ENCODE measurements at regions not wholly inside any gene's neighbourhood (a gene's known extent, or its start where the extent isn't known, plus 50 kb on each side); places are given as distances from the start of the nearest gene placed in this dataset.

DNA sequence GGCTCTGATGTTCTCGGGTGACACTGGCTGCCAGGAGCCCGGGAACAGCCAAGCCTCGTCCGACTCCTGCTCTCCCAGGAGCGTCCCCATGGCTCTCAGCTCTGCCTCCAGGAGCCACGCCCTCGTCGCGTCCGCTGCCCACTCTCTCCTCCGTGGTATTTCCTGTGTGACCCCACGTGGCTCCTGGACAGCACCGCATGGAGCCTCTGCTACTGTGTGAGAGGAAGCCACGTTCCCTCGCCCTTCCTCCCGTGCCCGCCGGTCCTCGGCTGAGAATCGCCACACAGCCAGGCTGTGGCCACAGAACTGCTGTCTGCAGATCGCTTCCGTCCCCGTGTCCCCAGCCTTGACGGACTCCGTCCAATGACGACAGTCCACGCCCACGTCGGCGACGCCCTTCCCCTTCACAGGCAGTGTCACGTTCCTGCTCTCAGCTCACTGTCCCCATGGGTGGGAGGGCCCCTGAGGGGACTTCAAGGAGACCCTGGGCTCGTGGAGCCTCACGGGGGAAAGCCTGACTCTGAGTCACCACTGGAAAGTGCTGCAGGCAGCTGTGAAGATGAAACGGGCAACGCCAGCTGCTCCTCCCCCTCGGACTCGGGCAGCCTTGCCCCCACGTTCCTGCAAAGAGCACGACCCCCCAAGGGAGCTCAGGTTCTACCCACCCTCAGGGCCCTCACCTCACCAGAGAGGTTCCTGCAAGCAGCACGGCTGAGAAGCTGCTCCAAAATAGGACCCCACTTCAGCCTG is 458.5 kb downstream of the BRD1 start:
- DNase-seq (ENCODE audit: low read depth in 3 of 3) = no peak

DNA sequence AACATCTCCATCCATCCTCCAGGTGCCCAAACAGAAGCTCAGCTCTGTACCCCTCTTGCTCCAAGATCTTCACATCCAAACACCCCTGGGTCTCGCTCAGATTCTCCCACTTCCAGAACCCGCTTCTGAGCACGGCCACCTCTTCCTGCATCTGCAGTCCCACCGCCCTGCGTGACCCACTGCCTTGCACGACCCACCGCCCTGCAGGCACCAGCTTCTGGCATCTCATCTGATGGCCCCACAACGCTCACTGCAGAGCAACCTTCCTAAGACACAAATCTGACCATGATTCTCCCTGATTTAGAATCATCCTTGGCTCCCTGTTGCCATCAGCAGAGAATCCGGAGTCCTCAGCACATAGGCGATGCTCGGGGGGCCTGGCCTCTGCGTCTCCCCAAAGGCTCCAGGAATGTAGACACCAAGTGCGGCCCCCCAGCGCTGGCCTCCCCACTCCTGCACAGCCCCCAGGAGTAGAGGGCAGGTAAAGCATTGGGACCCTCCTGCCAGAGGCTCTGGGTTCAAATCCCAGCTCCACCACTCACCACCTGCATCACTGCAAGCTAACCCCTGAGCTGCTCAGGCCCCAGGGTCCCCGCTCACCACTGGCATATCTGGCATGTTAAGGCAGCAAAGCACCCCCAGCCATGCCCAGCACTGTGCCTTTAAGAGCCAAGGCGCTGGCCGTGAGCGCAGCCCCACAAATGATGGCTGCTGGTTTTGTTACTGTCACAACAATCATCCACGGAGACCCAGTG is 459.3 kb downstream of the BRD1 start:
- DNase-seq (ENCODE audit: low read depth in 3 of 3) = no peak

DNA sequence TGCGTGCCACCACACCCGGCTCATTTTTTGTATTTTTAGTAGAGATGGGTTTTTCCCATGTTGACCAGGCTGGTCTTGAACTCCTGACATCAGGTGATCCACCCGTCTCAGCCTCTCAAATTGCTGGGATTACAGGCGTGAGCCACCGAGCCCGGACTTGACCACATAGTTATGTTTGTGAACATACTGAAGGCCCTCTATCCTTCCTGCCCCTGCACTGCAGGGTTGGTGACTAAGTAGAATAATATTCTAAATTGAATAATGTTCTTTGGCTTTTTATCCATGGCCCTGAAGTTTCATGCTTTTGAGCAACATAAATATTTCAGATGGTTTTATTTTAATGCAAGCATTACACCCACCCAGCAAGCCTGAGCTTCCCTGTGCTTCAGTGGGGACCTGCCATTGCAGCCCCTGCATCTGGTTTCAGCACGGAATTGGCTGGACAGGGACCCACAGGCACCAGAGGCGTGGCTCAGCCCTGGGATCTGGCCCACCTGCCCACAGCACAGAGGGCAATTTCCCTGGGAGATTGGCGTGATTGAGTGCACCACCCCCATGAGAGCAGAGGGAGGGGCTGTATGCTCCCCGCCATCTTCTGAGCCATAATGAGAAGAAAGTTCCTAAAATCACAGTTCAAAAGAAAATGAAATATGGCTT is 460.5 kb downstream of the BRD1 start:
- no peak for DNase-seq (ENCODE audit: low read depth in 3 of 3)

DNA sequence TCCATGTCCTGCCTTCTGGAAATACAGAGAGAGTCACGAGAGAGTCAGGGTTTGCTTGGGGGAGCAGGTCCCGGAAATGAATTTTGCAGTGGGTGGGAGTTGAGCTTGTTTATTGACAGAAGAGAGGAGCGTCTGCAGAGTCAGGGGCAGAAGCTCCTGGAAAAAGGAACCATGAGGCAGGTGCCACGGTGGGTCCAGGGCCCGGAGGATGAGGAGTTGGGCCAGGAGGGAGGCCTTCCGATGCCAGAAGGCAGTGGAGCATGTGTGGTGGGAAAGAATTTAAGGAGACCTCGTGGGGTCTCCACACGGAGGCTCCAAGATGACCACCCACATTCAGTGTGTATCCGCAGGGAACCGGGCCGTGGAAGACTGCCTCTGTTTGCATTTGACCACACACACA is 461.2 kb downstream of the BRD1 start:
- no peak for DNase-seq (ENCODE audit: low read depth in 3 of 3)

DNA sequence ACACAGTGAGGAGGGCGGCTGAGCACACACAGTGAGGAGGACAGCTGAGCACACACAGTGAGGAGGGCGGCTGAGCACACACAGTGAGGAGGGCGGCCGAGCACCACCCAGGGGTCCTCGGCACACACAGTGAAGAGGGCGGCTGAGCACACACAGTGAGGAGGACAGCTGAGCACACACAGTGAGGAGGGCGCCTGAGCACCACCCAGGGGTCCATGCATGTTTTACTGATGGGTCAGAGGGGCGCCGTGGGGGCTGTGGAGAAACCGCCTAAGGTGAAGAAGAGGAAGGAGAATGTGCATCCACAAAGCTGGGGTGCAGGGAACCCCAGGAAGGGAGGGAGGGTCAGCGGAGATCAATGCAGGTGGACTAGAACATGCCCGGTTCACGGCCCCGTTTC is 461.8 kb downstream of the BRD1 start:
- no peak for DNase-seq (ENCODE audit: low read depth in 3 of 3)

DNA sequence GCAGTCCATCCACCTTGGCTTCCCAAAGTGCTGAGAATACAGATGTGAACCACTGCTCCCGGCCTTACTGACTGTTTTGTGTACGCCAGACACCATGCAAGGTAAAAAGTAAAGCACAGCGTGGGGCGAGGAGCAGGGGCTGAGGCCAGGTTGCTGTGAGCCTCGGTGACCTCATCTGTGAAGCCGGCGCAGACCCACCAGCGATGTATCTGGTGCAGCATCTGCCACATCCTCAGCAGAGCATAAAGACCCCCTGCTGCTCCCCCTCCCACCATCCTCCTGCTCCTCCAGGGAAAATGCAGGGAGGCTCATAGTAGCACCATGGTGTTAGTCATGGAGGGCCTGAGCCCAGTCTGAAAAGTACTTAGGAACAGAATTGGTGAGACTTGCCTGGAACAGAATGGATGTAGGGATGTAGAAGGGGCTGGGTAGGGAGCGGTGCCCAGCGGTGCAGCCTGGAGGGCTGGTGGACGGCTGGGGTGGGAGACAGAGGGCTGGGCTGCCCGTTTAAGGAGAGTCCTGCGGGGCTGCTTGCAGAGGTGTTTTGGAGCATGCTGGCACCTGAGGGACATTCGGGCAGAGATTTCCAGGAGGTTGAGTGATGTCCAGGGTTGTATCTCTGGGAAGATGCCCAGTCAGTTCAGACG is 462.4 kb downstream of the BRD1 start:
- no peak for DNase-seq (ENCODE audit: low read depth in 3 of 3)

DNA sequence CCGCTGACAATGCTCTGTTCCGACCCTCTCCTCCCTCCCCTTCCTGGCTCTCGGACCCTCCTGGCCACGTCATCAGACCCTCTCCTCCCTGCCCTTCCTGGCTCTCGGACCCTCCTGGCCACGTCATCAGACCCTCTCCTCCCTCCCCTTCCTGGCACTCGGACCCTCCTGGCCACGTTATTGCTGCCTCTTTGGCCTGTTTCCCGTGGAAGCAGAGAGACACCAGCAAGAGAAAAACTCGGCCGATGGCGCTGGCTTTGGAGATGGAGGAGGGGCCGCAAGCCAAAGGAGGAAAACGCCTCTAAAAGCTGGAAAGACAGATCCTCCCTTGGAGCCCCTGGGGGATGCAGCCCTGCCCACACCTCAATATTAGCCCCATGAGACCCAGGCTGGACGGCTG is 463.3 kb downstream of the BRD1 start:
- DNase-seq (ENCODE audit: low read depth in 3 of 3) = no peak

DNA sequence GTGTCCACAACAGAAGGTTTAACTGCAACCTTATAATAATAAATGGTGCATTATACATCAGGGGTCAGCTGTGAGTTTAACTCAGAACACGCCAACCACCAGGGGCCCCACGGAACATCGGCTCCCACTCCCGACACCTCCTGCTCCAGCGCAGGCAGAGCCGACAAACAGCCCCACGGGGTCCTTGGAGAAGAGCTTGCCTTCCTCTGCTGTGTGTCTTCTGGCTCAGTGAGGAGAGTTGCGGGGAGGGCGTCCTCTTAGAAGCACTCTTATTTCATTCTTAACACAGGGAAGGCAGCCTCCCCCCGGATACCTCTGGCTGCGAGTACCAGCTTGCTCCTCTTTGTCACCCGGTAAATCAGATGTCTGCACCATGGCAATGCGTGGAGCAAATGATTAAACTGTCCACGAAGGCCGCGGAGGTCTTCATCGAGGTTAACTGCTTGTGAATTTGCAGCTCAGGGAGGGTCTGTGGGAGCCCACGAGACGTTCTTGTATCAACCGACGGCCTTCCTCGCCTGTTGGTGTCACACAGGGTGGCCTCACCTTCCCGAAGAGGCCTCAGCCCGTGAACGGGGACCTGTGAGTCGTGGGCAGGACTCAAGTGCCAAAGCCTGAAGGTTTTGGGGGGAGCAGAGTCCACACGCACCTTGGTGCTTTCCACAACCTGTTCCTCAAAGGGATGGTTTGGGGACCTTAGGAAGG is 464.0 kb downstream of the BRD1 start:
- no peak for DNase-seq (ENCODE audit: low read depth in 3 of 3)

DNA sequence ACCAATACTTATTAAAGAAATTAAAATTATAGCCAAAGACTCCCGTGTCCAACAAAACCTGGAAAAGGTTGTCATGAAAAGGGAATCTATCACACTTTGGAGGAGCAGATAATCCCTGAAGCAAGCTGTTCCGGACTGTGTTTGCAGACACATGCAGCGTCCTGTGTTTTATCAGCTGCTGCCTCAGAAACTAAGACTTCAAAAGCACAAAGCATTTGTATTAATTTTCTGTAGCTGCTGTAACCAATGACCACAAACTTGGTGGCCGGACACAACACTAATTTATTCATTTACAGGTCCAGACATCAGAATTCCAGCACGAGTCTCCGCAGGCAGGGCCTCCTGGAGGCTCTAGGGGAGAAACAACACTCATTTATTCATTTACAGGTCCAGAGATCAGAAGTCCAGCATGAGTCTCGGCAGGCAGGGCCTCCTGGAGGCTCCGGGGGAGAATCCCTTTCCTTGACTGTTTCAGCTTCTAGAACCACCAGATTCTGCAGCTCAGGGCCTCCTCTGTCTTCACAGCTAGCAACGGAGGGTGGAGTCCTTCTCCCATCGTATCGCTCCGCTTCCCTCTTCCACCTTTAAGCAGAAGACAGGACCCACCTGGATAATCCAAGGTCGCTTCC is 465.3 kb downstream of the BRD1 start:
- DNase-seq (ENCODE audit: low read depth in 3 of 3) = no peak

DNA sequence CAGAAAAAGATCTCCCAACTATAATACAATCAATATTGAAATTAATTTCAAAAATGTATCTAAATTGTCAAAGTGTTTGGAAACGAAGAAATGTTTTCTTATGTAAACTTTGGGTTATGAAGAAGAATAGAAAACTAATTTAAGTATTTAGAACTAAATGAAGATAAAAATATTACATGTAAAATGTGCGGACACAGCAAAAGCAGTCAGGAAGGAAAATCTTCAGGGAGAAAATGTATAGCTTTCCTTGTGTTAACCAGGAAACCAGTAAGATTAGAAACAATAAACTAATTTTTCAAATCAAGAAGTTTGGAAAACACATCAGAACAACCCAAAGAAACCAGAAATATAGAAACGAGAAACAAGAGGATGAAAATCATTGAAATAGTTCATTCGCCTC is 466.5 kb downstream of the BRD1 start:
- DNase-seq (ENCODE audit: low read depth in 3 of 3) = no peak

DNA sequence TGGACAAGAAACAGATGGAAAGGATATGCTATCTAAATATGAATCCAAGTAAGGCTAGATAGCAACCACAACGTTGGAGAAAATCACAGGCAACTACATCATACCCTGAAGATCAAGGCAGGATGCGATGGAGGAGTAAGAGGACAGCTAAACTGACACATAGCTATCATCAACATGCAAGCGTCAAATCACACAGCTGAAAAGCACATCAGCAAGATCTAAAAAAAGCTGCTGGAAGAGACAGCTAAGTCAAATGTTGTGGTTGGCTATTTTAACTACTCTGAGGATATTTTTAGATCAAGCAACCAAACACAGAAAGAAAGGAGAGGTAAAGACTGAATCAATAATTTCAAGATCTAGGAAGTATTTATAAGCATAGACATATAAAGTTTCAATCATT is 466.9 kb downstream of the BRD1 start:
- DNase-seq (ENCODE audit: low read depth in 3 of 3) = no peak

DNA sequence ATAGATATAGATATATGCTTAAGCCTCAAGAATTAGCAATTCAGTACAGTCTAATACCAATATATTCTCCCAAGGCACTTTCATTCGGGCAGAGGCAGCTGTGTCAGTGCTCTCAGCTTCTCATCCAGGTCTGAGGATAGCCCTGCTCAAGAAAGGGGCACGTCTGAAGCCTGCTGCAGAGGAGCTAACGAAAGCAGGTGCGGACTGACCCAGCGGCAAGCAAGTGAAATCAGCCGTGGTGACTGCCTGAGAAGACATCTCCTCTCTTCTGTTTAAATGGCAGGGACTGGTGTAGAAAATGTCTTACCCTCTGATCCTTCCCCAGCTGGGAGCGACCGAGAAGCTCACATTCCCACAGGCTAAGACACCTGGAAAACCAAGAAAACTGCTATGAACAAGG is 468.6 kb downstream of the BRD1 start:
- DNase-seq (ENCODE audit: low read depth in 3 of 3) = no peak

DNA sequence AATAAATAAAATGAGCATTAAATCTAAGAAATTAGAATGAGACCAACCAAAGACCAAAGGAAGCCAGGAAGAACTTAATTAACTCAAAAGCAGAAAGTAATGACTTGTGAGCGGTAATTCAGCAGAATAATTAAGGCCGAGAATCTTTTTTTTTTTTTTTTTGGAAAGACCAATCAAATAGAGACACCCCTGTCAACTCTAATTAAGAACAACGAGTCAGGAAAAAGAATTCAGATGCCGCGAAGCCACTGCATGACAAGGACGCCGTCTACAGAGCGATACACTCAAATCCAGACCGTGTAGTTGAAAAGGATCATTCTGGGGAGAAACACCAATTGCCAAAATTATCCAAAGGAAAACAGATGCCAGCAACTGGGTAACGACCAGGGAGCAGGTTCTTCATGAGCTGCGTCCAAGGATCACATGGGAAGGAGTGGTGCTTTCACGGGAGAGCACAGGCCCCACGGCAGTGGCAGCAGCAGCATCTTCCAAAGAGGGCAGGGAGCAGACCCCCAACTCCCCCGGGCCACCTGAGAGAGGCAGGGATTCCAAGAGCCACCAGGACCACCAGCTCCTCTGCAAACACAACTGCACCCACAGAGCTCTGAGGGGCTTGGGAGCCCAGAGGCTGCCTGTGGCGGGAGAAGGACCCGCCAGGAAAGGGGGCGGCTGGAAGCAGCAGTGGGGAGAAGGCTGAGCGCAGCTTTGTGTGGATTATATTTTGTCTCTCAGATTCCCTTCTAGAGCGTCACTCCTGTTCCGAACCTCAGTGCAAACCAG is 469.8 kb downstream of the BRD1 start:
- DNase-seq (ENCODE audit: low read depth in 3 of 3) = no peak

DNA sequence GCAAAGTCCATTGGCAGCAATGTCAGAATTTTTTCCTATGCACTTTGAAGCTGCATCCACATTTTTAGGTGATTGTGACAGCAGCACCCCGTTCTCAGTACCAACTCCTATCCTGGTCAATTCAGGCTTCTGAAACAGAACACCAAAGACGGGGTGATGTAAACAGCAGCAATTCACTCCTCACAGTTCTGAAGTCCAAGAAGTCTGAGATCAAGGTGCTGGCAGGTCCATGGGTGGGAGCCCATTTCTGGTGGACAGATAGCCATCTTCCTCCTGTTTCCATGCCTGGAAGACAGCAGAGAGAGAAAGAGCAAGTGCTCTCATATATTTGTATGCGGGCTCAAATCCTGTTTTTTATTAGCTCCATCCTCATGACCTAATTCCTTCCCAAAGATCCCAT is 471.2 kb downstream of the BRD1 start:
- no peak for DNase-seq (ENCODE audit: low read depth in 3 of 3)

DNA sequence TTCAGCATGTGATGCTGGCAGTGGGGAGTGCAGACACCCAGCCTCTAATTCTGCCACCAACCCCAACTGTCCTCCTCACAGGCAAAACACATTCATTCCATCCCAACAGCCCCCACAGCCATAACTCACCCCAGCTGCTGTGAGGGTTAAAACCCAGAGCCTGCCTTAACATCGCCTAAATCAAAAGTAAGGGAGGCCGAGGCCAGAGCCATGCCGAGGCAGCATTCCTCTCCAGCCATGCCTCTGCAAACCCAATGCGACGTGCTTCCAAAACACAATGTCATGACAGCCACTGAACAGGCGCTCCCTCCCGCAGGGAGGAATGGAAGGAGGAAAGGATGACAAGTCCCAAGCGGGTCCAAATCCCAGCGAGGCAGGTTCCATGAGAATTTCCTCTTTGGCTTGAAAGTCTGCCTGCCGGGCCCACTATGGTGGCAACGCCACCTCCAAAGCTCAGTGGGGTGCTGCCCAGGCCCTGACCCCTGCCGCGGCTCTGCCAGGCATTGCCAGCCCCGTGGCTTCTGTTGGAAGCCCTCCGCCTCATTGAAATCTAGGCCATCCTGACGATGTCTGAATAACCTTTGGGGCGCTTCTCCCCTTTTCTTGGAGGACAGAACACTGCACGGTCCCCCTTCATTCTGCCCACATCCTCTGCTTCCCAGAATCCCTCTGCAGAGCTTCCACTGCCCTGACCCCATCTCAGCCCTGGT is 472.3 kb downstream of the BRD1 start:
- no peak for DNase-seq (ENCODE audit: low read depth in 3 of 3)

DNA sequence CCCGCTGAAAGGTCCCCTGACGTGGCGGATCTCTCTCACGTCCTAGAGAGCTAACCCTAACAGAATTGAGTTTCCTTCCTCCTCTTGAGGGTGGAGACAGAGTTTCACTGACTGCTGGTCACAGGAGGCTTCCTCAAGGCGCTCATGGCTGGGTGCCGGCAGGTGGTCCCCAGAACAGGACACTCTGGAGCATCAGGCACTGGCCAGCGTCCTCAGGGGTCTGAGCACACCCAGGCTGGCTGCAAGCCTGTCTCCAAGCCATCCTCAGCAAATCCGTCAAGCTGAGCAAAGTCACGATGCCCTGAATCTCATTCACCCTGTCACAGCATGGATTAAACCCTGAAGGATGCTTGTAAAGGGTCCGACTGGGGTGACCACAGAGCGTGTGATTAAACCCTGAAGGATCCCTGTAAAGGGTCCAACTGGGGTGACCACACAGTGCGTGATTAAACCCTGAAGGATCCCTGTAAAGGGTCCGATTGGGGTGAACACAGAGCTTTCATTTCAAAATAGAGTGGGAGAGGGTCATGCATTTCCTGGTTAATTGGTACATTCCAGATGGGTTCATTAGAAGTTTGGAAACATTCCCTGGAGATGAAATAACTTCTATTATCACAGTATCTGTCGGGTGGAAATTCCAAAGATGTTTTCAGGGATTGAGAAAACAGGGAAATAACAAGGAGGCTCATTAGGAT is 473.0 kb downstream of the BRD1 start:
- no peak for DNase-seq (ENCODE audit: low read depth in 3 of 3)

DNA sequence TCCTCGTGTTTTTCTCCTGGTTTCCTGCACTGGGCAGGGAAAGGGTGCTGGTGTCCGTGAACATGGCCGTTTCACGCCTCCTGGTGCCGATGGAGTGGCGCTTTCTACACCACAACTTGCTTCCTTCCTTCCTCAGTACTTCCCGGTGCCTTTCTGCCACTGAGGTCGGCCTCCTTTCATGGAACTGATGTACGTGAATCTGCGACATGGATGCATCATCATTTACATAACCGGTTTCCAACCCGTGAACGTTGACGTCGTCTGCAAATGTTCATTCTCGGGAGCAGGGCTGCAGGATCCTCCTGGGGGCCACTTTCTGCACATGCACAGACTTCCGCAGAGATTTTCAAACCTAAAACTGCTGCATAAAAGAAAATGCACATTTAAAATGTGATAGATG is 474.4 kb downstream of the BRD1 start:
- no peak for DNase-seq (ENCODE audit: low read depth in 3 of 3)

DNA sequence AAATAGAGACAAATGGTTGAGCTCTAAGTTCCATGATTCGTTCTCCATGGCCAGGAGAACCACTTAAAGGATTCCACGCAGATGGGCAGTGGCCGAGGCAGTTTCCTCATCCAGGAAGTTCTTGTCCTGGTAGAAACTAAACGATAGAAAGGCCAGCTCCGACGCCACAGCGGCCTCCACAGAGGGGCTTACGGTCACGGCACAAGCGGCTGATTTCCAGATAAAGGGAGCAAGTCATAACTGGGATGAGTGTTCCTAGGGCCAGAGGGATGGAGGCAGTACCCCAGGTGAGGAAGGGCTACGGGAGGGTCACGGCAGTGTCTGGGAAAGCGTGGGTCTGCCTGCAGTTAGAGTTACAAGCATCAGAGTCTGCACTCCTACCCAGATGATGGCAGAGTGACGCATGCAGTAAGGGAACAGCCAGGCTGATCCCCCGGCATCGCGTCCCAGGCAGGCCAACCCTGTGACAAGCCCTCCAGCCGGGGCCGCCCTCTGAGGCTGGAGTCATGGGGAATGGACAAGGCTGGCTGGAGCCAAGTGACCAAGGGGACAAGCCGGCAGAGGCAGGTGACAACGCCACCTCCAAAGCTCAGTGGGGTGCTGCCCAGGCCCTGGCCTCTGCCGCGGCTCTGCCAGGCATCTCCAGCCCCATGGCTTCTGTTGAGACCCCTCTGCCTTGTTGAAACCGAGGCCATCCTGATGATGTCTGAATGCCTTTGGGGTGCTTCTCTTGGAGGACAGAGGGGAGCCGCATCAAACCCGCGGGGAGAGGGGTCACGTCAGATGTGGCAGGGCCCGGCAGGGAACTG is 475.1 kb downstream of the BRD1 start:
- no peak for DNase-seq (ENCODE audit: low read depth in 3 of 3)
